CD4-positive, alpha-beta T cell treated with Interleukin-4 for 1 hour (primary cell): ENCODE measurements at regions not wholly inside any gene's neighbourhood (a gene's known extent, or its start where the extent isn't known, plus 50 kb on each side); places are given as distances from the start of the nearest gene placed in this dataset.

Experiments used
- DNase-seq, 2 donors: peaks; one replicate each; pipeline ENCODE4 v3.0.0-alpha.2; 2020 to 2022

- no peak for DNase-seq
Measured at GRCh38 chr6:87995461-87995860, 52.2 kb upstream of the SPACA1 start.

GRCh38 chr6:87993356-87993755, 54.3 kb upstream of the SPACA1 start:
- no peak for DNase-seq

- no peak for DNase-seq
Measured at GRCh38 chr6:87990871-87991270, 56.8 kb upstream of the SPACA1 start.

- DNase-seq = no peak
Measured at GRCh38 chr6:87982134-87982533, 65.5 kb upstream of the SPACA1 start.

- DNase-seq = no peak
Measured at GRCh38 chr6:87979737-87980136, 67.9 kb upstream of the SPACA1 start.

- DNase-seq = no peak
Measured at GRCh38 chr6:87976616-87977015, 71.0 kb upstream of the SPACA1 start.

GRCh38 chr6:87975561-87975960, 72.1 kb upstream of the SPACA1 start:
- no peak for DNase-seq

- no peak for DNase-seq
Measured at GRCh38 chr6:87972279-87972678, 75.4 kb upstream of the SPACA1 start.

- no peak for DNase-seq
Measured at GRCh38 chr6:87971605-87972262, 75.9 kb upstream of the SPACA1 start.

- no peak for DNase-seq
Measured at GRCh38 chr6:87968435-87969278, 79.0 kb upstream of the SPACA1 start.

GRCh38 chr6:87965806-87966205, 81.8 kb upstream of the SPACA1 start:
- no peak for DNase-seq

GRCh38 chr6:87959083-87959482, 88.6 kb upstream of the SPACA1 start:
- DNase-seq = no peak

GRCh38 chr6:87951751-87952150, 95.9 kb upstream of the SPACA1 start:
- DNase-seq = no peak

GRCh38 chr6:87950614-87951013, 97.0 kb upstream of the SPACA1 start:
- no peak for DNase-seq

- DNase-seq = no peak
Measured at GRCh38 chr6:87949194-87949593, 98.4 kb upstream of the SPACA1 start.

- DNase-seq = no peak
Measured at GRCh38 chr6:87946669-87947068, 101.0 kb upstream of the SPACA1 start.

- no peak for DNase-seq
Measured at GRCh38 chr6:87945966-87946365, 101.7 kb upstream of the SPACA1 start.

- DNase-seq = no peak
Measured at GRCh38 chr6:87945181-87945580, 102.5 kb upstream of the SPACA1 start.

GRCh38 chr6:87944541-87944954, 103.1 kb upstream of the SPACA1 start:
- no peak for DNase-seq

- no peak for DNase-seq
Measured at GRCh38 chr6:87943191-87943590, 104.5 kb upstream of the SPACA1 start.

- no peak for DNase-seq
Measured at GRCh38 chr6:87941556-87942358, 105.9 kb upstream of the SPACA1 start.

- DNase-seq = no peak
Measured at GRCh38 chr6:87939776-87940175, 107.9 kb upstream of the SPACA1 start.

GRCh38 chr6:87938287-87938686, 109.4 kb upstream of the SPACA1 start:
- no peak for DNase-seq

- no peak for DNase-seq
Measured at GRCh38 chr6:87936065-87936464, 111.6 kb upstream of the SPACA1 start.
